HS-5 (cell line): ENCODE measurements at regions not wholly inside any gene's neighbourhood (a gene's known extent, or its start where the extent isn't known, plus 50 kb on each side); places are given as distances from the start of the nearest gene placed in this dataset.

Source experiments
- DNase-seq: peaks from one replicate; pipeline ENCODE4 v3.0.0-alpha.2; 2012; ENCODE audit warnings: low read depth

- no peak for DNase-seq
Measured at GRCh38 chr6:28707387-28708282, 182.0 kb downstream of the GPX5 start.

GRCh38 chr6:28709478-28710349 is 184.0 kb downstream of the GPX5 start:
- no peak for DNase-seq

GRCh38 chr6:28710466-28711191 is 184.9 kb downstream of the GPX5 start:
- no peak for DNase-seq

GRCh38 chr6:28711325-28711724 is 185.6 kb downstream of the GPX5 start:
- no peak for DNase-seq

- no peak for DNase-seq
Measured at GRCh38 chr6:28711788-28712341, 186.2 kb downstream of the GPX5 start.

GRCh38 chr6:28712982-28713381 is 187.3 kb downstream of the GPX5 start:
- DNase-seq: no peak

GRCh38 chr6:28719275-28719940 is 193.7 kb downstream of the GPX5 start:
- DNase-seq: no peak

GRCh38 chr6:28720357-28721231 is 194.9 kb downstream of the GPX5 start:
- DNase-seq: no peak

- no peak for DNase-seq
Measured at GRCh38 chr6:28721372-28721771, 195.7 kb downstream of the GPX5 start.

- no peak for DNase-seq
Measured at GRCh38 chr6:28724395-28724794, 198.7 kb downstream of the GPX5 start.

- DNase-seq: no peak
Measured at GRCh38 chr6:28725274-28725809, 198.4 kb downstream of the TRIM27 start.

GRCh38 chr6:28725890-28726348 is 197.9 kb downstream of the TRIM27 start:
- peak; percentile 44 for DNase-seq

GRCh38 chr6:28726569-28727309 is 197.0 kb downstream of the TRIM27 start:
- DNase-seq: no peak

GRCh38 chr6:28727559-28728211 is 196.1 kb downstream of the TRIM27 start:
- DNase-seq: no peak

- DNase-seq: no peak
Measured at GRCh38 chr6:28729501-28730402, 194.0 kb downstream of the TRIM27 start.

GRCh38 chr6:28732052-28732451 is 191.7 kb downstream of the TRIM27 start:
- DNase-seq: no peak

GRCh38 chr6:28734443-28734959 is 189.3 kb downstream of the TRIM27 start:
- DNase-seq: no peak
